22Rv1 (cell line): ENCODE measurements at regions not wholly inside any gene's neighbourhood (a gene's known extent, or its start where the extent isn't known, plus 50 kb on each side); places are given as distances from the start of the nearest gene placed in this dataset.

ENCODE experiments used
- H3K27ac ChIP-seq: fragments of 450-650 bp; 2 replicates; pipeline ENCODE4 v1.5.1; 2017
- CTCF ChIP-seq: fragments of 450-650 bp; IDR thresholded peaks from 2 replicates; pipeline ENCODE4 v1.5.1; 2017; ENCODE audit warnings: mild to moderate bottlenecking
- ZFX ChIP-seq: fragments of 450-650 bp; IDR thresholded peaks from 2 replicates; pipeline ENCODE4 v1.6.1; 2017; ENCODE audit warnings: antibody characterized with exemption, borderline replicate concordance

- no peak overlapping the region for H3K27ac ChIP-seq
- no peak for TF ChIP-seq ZFX
- no peak for TF ChIP-seq CTCF
Observed at GRCh38 chr3:13199899-13200451, 126.7 kb upstream of the IQSEC1 start.

GRCh38 chr3:13199006-13199776 lies 126.0 kb upstream of the IQSEC1 start:
- H3K27ac ChIP-seq: no peak overlapping the region
- TF ChIP-seq CTCF (no peak), ZFX (no peak)

DNA sequence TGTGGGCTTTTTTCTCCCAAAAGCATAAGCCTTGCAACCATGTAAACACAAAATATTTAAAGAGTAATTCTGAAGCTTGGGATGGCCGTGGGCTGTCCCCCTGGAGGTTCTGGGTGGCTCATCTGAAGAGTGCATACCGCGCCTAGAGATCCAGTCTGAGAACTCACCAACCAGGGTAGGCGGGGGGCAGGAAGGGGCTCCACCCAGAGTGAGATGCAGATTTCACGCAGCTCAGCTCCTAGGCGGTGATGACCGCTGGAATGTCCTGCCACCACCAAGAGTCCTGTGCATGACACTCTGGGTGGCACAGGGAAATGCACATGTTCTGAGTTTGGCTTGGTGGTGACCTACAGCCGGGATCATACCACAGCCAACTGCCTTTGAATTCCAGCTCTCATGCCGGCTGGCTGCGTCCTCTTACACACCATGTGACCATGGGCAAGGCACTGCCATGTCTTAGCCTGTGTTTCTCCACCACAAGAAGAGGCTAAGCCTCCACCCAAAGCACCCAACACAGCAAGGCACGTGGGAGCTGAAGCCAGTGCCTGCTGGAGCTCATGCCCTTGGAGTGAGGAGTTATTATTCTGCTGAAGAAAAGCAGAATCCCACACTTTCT lies 125.1 kb upstream of the IQSEC1 start:
- no peak for TF ChIP-seq ZFX
- no peak overlapping the region for H3K27ac ChIP-seq

DNA sequence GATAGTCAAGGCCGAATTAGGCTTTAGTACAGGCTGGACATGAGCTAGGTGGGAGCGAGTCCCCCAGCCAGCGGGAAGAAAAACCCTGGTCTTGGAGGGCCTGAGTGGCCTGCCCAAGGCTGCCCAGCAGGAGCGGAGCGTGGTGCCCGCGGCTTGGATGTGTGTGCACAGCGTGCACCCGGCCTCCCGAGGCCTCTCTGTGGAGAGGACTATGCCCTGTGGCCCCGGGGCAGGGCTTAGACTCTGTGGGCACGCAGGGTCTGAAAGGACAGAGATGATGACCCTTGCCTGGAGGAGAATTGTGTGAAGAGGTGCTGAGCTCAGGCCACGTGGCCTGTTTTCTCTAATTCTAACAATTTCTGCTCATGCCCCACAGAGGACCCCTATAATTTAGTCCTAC lies 124.6 kb upstream of the IQSEC1 start:
- no peak for TF ChIP-seq ZFX
- TF ChIP-seq CTCF: no peak
- no peak overlapping the region for H3K27ac ChIP-seq

DNA sequence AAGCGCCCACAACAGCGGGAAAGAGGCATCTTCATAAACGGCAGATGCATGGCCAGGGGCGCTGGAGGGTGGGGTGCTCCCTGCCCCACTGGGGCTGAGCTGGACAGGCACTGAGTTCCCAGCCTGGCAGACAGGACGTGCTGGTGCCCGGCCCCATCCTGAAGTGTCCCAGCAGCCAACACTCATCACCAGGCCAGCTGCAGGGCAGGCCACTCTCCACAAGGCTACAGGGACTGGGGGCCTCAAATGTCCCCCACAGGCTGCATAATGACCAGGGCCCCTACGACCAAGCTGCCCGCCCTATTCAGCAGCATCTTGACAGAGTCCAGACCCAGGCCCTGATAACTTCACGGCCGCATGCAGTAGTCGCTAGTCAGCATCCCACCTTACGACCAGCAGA lies 124.1 kb upstream of the IQSEC1 start:
- TF ChIP-seq ZFX (no peak), CTCF (no peak)

GRCh38 chr3:13195374-13195773 lies 122.1 kb upstream of the IQSEC1 start:
- TF ChIP-seq CTCF (no peak), ZFX (no peak)
- H3K27ac ChIP-seq: no peak overlapping the region

More for the DNA sequence above, 124.1 kb upstream of the IQSEC1 start:
- H3K27ac ChIP-seq: no peak overlapping the region

- H3K27ac ChIP-seq: no peak overlapping the region
- TF ChIP-seq ZFX (no peak), CTCF (no peak)
Observed at GRCh38 chr3:13194285-13195209, 121.3 kb upstream of the IQSEC1 start.
